WTC11 (cell line): ENCODE measurements at regions not wholly inside any gene's neighbourhood (a gene's known extent, or its start where the extent isn't known, plus 50 kb on each side); places are given as distances from the start of the nearest gene placed in this dataset.
"Not testable (repeated sequence)": the region's sequence is repeated elsewhere in the genome, so short reads cannot be mapped to it uniquely, and the experiment has no call there.

Experiments
- MYBL2 ChIP-seq: sonication (generic); formaldehyde crosslinking; IDR thresholded peaks from 2 replicates; pipeline ENCODE4 v1.8.1; 2023; ENCODE audit warnings: mild to moderate bottlenecking, moderate library complexity, missing genetic modification reagents
- TF ChIP-seq, protein P1 (sequence below): fragments of 200-600 bp; IDR thresholded peaks from 2 replicates; pipeline ENCODE4 v1.8.0; 2022; ENCODE audit warnings: antibody characterized with exemption
- TF ChIP-seq, protein P2 (sequence below): sonication (generic); formaldehyde crosslinking; IDR thresholded peaks from 2 replicates; pipeline ENCODE4 v1.8.1; 2022; ENCODE audit warnings: low read depth, missing genetic modification reagents, borderline replicate concordance

DNA sequence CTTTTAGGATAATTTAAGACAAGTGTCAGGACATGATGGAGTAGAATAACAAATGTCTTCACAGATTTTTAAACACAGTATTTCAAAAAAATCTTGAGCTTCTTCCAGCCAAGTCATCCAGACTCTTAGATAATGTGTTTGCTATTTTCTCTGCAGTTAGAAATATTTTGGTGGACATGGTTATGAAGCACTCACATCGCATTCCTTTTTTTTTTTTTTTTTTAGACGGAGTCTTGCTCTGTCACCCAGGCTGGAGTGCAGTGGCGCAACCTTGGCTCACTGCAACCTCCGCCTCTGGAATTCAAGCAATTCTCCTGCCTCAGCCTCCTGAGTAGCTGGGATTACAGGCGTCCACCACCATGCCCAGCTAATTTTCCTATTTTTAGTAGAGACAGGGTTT, 127.6 kb downstream of the TFAP2C start:
- TF ChIP-seq MYBL2 (CRISPR knock-in tag) = not testable (repeated sequence)
- TF ChIP-seq, protein P1, sequence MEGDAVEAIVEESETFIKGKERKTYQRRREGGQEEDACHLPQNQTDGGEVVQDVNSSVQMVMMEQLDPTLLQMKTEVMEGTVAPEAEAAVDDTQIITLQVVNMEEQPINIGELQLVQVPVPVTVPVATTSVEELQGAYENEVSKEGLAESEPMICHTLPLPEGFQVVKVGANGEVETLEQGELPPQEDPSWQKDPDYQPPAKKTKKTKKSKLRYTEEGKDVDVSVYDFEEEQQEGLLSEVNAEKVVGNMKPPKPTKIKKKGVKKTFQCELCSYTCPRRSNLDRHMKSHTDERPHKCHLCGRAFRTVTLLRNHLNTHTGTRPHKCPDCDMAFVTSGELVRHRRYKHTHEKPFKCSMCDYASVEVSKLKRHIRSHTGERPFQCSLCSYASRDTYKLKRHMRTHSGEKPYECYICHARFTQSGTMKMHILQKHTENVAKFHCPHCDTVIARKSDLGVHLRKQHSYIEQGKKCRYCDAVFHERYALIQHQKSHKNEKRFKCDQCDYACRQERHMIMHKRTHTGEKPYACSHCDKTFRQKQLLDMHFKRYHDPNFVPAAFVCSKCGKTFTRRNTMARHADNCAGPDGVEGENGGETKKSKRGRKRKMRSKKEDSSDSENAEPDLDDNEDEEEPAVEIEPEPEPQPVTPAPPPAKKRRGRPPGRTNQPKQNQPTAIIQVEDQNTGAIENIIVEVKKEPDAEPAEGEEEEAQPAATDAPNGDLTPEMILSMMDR = not testable (repeated sequence)
- TF ChIP-seq, protein P2, sequence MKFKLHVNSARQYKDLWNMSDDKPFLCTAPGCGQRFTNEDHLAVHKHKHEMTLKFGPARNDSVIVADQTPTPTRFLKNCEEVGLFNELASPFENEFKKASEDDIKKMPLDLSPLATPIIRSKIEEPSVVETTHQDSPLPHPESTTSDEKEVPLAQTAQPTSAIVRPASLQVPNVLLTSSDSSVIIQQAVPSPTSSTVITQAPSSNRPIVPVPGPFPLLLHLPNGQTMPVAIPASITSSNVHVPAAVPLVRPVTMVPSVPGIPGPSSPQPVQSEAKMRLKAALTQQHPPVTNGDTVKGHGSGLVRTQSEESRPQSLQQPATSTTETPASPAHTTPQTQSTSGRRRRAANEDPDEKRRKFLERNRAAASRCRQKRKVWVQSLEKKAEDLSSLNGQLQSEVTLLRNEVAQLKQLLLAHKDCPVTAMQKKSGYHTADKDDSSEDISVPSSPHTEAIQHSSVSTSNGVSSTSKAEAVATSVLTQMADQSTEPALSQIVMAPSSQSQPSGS (CRISPR knock-in tag) = not testable (repeated sequence)
